NCI-H2029 treated with DMSO at 0.1 percent for 48 hours (cell line): ENCODE measurements at regions not wholly inside any gene's neighbourhood (a gene's known extent, or its start where the extent isn't known, plus 50 kb on each side); places are given as distances from the start of the nearest gene placed in this dataset.
"Not testable (repeated sequence)": the region's sequence is repeated elsewhere in the genome, so short reads cannot be mapped to it uniquely, and the experiment has no call there.

Source experiments
- DNase-seq: peaks from one replicate; lab custom pipeline; 2025; lab: John Stamatoyannopoulos, UW

DNA sequence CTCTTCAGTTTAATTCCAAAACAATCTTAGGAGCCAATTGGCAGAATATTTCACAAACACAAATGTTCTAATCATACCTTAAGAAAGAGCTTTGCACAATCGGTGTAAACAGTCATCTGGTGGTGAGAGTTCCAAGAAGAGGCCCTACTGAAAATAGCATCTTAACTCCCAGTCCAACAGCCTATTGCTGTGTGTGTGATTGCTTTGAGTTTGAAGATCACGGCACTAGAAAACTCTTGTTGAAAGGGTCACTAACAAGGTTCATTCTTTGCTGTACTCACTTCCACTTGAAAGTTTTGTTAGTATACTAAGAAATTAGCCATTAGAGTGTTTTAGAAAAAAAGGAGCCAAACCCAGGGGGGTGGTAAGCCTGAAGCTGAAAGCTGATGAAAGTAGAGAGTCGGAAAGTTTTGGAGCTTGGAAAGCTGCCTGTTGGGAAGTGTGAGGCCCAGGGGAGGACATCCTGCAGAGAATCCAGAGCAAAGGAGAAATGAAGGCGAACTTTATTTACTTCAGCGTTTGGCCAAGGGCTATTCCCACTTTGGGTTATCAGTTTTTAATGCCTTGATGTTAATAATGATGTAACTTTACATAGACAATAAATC, 180.3 kb upstream of the GHR start:
- DNase-seq, result no peak

DNA sequence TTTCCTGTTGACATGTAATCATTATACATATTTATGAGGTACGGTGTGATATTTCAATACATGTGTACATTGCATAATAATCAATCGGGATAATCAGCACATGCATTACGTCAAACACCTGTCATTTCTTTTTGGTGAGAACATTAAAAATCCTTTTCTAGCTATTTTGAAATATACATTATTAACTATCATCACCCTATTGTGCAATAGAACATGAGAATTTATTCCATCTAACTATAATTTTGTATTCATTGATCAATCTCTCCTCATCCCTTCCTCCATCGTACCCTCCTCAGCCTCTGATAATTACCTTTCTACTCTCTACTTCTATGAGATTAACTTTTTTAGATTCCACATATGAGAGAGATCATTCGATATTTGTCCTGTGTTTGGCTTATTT, 170.9 kb upstream of the GHR start:
- no peak for DNase-seq

DNA sequence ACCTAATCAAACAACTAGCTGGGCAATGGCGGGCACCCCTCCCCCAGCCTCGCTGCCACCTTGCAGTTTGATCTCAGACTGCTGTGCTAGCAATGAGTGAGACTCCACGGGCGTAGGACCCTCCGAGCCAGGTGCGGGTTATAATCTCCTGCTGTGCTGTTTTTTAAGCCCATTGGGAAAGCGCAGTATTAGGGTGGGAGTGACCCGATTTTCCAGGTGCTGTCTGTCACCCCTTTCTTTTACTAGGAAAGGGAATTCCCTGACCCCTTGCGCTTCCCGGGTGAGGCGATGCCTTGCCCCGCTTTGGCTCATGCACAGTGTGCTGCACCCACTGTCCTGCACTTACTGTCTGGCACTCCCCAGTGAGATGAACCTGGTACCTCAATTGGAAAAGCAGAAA, 163.3 kb upstream of the GHR start:
- not testable (repeated sequence) for DNase-seq

DNA sequence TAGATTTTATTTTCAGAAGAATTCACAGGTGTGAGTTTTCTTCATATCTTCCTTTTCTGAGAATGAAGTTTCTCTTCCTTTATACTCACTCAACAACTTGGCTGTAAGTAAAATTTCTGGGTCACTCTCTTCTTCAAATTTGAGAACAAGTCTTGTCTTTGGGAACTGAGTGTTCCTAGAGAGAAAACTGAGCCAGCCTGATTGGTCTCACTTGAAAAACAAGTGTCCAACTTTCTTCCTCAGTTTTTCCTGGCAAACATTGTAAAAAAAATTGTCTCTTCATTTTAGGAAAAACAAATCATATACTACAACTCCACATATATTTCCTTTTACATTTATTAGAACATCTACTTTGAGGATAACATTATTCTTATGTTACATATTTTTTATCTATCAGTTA, 156.1 kb upstream of the GHR start:
- no peak for DNase-seq

DNA sequence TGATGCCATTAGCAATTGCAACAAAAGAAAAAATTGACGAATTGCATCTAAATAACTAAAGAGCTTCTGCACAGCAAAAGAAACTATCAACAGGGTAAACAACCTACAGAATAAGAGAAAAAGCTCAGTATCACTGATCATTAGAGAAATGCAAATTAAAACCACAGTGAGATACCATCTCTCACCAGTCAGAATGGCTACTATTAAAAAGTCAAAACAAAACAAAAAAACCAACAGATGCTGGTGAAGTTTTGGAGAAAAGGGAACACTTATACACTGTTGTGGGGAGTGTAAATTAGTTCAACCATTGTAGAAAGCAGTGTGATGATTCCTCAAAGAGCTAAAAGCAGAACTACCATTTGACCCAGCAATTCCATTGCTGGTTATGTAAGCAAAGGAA, 155.1 kb upstream of the GHR start:
- DNase-seq, result not testable (repeated sequence)

DNA sequence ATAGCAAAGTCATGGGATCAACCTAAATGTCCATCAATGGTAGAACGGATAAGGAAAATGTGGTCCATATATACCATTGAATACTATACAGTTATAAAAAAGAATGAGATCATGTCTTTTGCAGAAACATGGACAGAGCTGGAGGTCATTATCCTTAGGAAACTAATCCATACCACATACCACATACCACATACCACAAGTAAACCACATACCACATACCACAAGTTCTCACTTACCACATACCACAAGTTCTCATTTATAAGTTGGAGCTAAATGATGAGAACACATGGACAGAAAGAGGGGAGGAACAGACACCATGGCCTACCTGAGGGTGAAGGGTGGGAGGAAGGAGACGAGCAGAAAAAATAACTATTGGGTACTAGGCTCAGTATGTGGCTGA, 154.6 kb upstream of the GHR start:
- no peak for DNase-seq

DNA sequence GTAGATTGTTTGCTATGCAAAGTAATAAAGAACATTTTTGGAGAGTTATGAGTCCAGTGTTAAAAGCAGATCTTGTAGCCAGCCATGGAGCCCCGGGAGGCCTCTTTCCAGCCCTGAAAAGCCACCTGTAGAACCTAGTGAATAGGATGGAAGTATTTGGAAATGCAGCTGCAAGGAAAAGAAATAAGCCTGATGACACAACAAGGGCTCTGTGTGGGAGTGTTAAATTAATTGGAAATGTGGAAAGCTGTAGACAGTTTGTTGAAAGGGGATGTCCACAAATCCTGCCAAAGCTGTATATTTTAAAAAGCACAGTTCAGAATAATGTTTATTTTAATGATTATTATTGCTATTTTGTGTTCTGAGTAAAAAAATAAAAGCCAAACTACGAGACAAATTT, 152.5 kb upstream of the GHR start:
- DNase-seq, result no peak

DNA sequence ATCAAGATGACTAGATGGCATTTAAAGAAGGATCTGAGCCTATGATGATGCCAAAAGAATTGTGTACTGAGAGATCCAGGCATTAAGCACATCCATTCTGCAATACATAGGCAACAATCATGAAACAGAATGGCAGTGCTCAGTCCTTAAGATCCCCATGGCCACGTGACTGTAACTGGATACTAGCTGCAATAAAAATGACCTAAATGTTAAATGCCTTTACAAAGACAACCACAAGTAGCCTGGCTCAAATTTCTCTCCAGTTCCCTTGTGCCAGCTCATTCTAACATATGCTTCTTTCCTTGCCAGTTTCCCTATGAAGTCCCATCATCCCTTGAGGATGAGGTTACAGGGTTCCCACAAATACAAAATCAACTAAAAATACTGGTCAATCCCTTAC, 148.3 kb upstream of the GHR start:
- DNase-seq, result no peak

DNA sequence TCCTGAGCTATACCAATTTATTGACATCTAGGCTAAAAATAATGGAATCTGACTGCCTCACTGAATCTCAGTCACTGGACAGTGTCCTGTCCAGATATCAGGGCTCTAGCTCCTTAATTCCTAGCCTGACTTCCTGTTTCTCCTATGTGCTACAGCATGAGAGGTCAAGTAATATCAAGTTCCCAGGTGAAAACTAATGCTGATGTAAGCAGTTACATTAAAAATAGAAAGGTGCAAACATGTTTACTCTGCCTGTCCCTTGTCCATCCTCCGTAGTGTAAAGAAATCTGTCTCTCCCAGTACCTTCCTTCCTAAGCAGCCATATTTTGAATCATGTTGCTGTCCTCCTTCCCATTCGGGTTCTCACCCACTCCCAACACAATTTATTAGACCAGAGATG, 145.9 kb upstream of the GHR start:
- DNase-seq, result no peak

DNA sequence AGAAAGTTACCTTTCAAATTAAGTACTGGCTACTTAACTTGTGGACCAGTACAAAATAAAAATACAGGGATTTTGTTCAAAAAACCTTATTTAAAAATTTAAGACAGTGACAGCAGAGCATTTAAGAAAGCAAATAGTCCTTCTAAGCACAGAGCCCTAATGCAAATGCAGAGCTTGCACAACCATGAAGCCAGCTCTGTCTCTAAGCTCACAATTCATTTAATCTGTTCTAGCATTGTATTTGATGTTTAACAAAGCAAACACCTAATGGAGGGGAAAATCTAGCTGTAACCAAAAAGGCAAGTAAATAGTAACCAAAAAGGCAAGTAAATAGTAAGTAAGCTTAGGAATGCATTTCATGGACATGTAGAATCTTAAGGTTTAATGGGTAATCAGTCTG, 138.7 kb upstream of the GHR start:
- no peak for DNase-seq

DNA sequence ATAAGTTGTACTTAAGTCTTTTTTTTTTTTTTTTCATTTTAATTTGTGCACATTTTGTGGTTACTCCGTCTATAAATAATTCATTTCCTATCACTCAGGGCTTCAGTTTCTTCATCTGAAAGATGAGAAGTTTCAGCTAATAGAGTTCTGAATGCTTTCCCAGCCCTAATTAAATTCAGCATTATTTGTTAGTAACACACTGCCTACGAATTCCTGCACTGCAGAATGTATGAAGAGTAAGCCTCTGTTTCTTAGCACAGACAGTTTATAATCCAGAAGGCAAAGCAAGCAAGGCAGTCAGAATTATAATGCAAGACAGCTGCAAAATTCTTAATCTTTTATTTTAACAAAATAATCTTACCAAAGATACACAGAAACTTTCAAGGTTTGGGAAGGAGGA, 138.0 kb upstream of the GHR start:
- DNase-seq, result no peak

DNA sequence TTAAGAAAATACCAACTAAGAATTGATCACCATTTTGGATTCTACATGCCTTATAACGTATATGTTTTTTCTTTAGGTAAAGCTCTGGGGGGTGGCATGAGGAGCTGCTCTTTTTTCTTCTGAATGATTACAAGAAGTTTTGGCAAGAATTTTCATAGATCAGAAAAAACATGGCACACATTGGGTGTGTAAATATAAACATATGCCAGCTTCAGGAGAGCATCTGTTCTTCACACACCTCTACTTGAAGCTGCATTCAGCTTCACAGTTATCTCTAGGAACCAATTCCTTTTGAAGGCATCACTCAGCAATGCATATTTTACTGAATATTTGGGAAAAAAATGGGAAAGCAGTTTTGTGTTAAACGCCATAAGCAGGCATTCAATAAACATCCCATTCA, 122.7 kb upstream of the GHR start:
- no peak for DNase-seq

DNA sequence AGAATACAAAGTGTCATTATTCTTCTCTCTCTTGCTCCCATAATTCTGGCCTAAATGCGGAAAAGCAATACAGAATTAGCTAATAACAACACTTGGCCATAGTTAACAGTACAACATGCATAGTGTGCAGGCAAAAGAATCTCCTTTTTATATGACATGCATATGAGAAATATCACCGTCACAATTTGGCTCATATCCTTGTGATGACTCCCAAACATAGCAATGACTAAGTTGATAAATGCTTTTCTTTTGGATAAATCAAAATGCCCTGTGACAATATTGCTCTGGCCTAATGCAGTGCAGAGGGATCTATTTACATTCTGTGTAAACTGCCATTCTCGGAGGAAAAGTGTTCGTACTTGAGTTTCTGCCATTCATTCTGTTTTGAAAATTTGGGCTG, 121.9 kb upstream of the GHR start:
- DNase-seq, result no peak

DNA sequence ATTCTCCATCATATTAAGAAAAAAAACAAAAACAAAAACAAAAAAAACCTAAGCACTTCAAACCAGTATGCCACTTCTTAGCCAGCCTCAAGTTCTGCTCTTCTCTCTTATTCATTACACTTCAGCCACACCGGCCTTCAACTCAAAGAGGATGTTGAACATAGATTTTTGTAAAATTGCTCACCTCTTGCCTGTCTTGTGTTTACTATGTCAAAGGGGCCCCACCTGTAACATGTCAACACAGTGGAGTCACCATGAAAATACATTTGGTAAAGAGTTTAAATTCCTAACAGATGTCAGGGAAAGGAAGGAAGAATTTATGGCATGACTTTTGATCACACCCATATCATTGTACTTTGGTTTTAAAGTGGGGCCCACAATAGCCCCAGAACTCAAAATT, 121.1 kb upstream of the GHR start:
- no peak for DNase-seq

DNA sequence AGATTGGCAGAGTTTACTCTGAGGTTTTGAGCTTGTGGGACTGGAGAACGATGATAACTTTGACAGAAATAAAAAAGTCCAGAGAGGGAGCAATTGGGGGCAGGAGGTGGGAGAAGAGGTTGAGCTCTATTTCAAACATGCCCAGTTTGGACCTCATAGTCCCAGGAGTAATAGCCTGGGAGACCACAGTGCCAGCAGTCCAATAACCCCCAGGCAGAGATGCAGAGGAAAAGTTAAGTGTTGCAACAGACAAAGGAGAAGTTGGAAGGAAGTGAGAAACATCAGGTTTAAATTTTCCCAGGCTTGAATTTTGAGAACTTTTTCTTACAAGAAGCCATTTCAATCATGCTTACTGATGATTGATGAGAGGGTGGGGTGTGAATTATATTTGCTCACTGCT, 117.0 kb upstream of the GHR start:
- no peak for DNase-seq

DNA sequence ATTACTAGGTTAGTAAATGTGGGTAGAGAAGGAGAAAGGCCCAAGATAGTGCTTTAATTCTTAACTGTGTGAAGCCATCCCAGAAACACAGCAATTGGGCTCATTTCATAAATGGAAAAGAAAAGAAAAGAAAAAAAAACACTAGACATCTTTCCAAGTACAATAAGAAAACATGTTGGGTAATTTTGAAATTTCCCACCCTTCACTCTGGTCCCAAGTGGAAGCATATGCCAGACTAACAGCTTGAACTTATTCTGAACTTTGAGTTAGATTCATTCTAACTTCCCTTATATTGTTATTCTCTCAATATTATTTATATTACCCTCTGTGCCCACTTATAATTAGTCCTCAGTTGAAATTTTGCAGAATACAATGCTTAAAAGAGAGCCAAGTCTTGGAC, 113.4 kb upstream of the GHR start:
- DNase-seq, result no peak

DNA sequence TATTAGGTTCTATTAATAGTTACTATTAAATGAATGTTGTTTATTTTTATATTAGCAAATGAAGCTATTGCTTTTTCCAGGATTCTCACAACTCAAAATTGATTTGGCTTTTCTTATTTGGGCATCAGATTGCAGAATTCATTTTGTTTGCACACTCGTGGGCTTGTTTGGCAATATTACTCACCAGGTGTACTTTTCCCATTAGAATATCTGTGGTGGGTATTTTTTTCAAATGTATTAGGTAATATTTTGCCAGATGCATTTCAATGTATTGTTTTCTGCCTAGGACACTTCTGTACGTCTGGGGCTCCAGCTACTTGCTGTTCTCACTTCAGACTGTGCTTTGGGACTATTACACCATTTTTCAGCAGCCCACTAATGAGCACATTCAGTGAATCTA, 108.0 kb upstream of the GHR start:
- no peak for DNase-seq

DNA sequence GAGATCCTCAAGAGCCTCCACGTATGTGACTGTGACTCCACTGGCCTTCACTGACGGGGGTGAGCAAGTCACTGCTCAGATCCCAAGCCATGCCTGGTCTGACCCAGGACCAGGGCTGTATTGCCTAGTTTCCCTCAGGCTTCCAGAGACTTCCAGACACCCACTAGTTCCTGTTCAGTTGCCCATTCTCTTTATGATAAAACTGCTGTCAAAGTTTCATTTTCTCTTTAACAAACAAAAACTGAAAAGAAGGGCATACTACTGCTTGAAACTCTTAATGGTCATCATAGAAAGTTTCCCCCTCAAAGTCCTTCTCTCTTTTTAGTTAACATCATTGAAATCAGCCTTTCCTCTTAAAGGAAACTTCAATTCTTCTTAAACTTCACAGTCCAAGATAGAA, 105.7 kb upstream of the GHR start:
- DNase-seq, result no peak

DNA sequence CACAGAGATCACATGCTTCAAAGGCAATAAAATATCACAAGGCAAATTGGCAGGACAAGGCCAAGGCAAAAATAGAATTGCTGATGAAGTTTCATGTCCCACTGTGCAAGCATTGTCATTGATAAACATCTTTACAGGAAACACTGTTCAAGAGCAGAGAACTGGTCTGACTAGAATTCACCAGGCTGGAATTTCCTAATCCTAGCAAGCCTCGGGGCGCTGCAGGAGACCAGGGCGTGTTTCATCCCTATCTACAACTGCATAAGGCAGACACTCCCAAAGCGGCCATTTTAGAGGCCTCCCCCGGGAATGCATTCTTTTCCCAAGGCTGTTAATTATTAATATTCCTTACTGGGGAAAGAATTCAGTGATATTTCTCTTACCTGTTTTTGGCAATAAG, 103.7 kb upstream of the GHR start:
- not testable (repeated sequence) for DNase-seq

DNA sequence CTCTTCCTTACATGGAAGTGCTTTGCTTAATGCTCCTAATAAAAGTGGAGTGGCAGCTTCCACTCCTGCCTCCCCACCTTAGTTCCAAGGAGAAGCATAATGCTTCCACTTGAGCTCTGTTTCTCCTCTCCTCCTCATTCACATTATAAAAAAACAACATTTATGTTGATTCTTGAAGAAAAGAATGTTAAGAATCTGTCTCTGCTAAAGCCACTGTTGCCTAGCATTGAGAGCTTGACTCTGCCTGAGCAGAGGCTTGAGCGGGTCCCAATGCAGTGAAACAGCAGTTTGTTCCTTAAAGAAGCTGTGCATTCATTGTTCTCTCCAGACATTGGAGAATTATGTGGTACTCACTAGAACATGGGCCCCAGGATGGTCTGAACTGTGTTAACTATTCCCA, 101.5 kb upstream of the GHR start:
- no peak for DNase-seq

DNA sequence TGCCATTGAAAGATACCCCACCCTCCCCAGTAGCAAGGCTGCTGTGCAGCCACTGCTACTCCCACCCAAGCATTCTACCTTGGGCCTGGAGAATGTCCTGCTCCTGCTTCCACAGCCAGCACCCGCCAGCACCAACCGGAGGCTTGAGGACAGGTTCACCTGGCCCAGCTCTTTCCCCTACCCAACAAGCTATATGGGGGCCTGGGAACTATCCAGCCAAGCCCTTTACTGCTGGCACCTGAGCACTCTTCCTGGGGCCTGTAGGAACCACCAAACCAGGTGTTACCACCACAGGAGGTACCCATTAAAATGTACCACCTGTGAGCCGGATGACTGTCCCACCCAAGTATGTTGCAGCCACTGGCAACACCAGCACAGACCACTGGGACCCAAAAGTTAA, 86.1 kb upstream of the GHR start:
- DNase-seq, result no peak

DNA sequence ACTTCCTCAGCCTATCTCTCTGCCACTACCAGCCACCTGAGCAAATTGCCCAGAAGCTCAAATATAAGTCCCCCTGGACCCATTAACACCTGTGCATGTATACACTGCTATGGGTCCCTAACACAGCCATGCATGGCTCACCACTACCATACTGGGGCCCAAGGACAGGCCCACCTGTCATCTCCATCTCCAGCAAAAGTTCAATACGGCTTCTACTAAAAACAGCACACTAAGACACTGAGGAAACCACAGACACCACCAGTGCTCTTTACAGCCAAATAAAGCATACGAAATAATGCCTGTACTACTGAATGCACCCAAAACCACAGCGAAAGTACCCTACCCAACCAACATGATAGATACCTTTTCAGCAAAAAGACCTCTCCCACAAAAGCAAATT, 85.6 kb upstream of the GHR start:
- DNase-seq, result no peak

DNA sequence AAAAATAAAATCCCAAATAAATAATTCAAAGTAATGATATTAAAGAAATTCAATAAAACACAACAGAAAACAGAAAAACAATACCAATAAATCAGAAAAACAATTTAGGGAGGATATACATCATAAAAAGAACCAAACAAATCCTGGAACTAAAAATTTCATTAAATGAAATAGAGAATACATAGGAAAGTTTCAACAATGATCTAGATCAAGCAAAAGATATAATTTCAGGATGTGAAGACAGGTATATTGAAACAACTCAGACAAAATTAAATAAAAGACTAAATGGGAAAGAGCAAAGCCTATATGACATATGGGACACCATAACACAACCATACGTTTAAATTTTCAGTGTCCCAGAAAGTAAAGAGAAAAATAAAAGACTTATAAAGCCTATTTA, 85.1 kb upstream of the GHR start:
- no peak for DNase-seq

DNA sequence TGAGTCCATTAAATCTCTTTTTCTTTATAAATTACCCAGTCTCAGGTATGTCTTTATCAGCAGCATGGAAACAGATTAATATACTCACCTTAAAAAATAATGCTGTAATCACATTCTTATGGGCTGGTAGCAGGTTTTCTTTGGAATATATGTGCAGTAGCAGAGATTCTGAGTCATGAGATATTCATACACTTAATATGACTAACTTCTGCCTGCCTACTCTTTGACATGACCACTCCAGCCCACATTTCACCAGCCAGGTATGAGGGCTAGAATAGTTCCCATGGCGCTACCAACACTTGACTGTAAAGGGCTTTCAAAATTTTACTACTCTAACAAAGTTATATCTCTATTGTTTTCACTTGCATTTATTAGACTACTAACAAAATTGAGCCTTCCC, 74.1 kb upstream of the GHR start:
- DNase-seq, result no peak

DNA sequence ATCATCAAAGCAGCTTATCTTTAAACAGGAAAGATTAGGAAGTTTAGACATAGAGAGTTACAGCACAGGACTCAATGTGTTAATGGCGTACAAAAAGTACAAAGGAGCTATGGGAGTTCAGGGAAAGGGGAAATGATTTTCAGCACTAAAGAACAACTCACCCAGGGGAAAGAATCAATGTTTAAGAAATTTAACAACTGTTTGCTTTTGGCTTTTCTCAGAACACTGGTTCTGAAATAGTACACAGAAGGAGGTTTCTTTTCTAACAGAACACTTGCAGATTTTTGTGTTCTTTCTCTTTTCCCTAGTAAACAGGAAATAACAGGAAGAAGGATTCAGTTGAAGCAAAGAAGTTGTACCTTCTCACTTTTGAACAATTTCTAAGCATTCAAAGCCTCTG, 71.3 kb upstream of the GHR start:
- no peak for DNase-seq
